Stimulated activated CD4-positive, alpha-beta T cell treated with anti-CD3 and anti-CD28 coated beads, Interleukin-1b, Interleukin-23, amount 100 ng/mL, for 4 hours (primary cell): ENCODE measurements at regions not wholly inside any gene's neighbourhood (a gene's known extent, or its start where the extent isn't known, plus 50 kb on each side); places are given as distances from the start of the nearest gene placed in this dataset.

ENCODE experiments used
- DNase-seq, 2 donors: peaks; one replicate each; pipeline ENCODE4 v3.0.0-alpha.2; 2020; ENCODE audit warnings: low read depth in 2 of 2

- no peak for DNase-seq
Measured at GRCh38 chr9:38286357-38286756, 106.1 kb upstream of the ALDH1B1 start.

- DNase-seq = no peak
Measured at GRCh38 chr9:38285236-38285635, 107.3 kb upstream of the ALDH1B1 start.

GRCh38 chr9:38284588-38285051 lies 107.9 kb upstream of the ALDH1B1 start:
- no peak for DNase-seq

GRCh38 chr9:38284039-38284575 lies 108.4 kb upstream of the ALDH1B1 start:
- DNase-seq = no peak

GRCh38 chr9:38282756-38283155 lies 109.7 kb upstream of the ALDH1B1 start:
- no peak for DNase-seq

GRCh38 chr9:38281917-38282316 lies 110.6 kb upstream of the ALDH1B1 start:
- DNase-seq = no peak

GRCh38 chr9:38281196-38281595 lies 111.3 kb upstream of the ALDH1B1 start:
- DNase-seq = no peak

GRCh38 chr9:38280251-38280800 lies 112.2 kb upstream of the ALDH1B1 start:
- DNase-seq = no peak

GRCh38 chr9:38278931-38279679 lies 113.4 kb upstream of the ALDH1B1 start:
- DNase-seq = no peak

- DNase-seq = no peak
Measured at GRCh38 chr9:38278457-38278856, 114.0 kb upstream of the ALDH1B1 start.

- DNase-seq = no peak
Measured at GRCh38 chr9:38277601-38278200, 114.8 kb upstream of the ALDH1B1 start.

GRCh38 chr9:38276771-38277439 lies 115.6 kb upstream of the ALDH1B1 start:
- no peak for DNase-seq

GRCh38 chr9:38274800-38275199 lies 117.7 kb upstream of the ALDH1B1 start:
- no peak for DNase-seq

GRCh38 chr9:38272710-38273109 lies 119.8 kb upstream of the ALDH1B1 start:
- no peak for DNase-seq

- DNase-seq = no peak
Measured at GRCh38 chr9:38271666-38272241, 120.7 kb upstream of the ALDH1B1 start.

GRCh38 chr9:38269775-38270174 lies 122.7 kb upstream of the ALDH1B1 start:
- no peak for DNase-seq

- DNase-seq = no peak
Measured at GRCh38 chr9:38263532-38263931, 129.0 kb upstream of the ALDH1B1 start.

- no peak for DNase-seq
Measured at GRCh38 chr9:38259519-38260218, 132.8 kb upstream of the ALDH1B1 start.

GRCh38 chr9:38259056-38259455 lies 133.4 kb upstream of the ALDH1B1 start:
- no peak for DNase-seq

- DNase-seq = no peak
Measured at GRCh38 chr9:38257626-38258215, 134.8 kb upstream of the ALDH1B1 start.

- DNase-seq = no peak
Measured at GRCh38 chr9:38256461-38256860, 136.0 kb upstream of the ALDH1B1 start.
